ENCODE measurements at regions not wholly inside any gene's neighbourhood (a gene's known extent, or its start where the extent isn't known, plus 50 kb on each side); places are given as distances from the start of the nearest gene placed in this dataset.

GRCh38 chr2:201975434-201975833 is 58.2 kb upstream of the FZD7 start:
- no peak overlapping the region for H3K4me3 ChIP-seq (ENCODE audit: control insufficient read depth in 2 of 3, extremely low read depth in 1 of 3, insufficient read depth in 2 of 3, low read depth in 1 of 3, low read length in 3 of 3)
- no peaks in the 10 kb centered on the region for H3K9me3 ChIP-seq (ENCODE audit: control insufficient read depth, low read depth, low read length)
- no peak overlapping the region for H3K27ac ChIP-seq (ENCODE audit: control insufficient read depth, insufficient read depth, low read length)
- no peaks in the 10 kb centered on the region for H3K79me2 ChIP-seq (ENCODE audit: control insufficient read depth, insufficient read depth, low read length)
- no peaks in the 10 kb centered on the region for H4K20me1 ChIP-seq (ENCODE audit: control insufficient read depth, extremely low read depth, insufficient read depth, low read length)
- H3K36me3 ChIP-seq (ENCODE audit: control insufficient read depth in 2 of 2, extremely low read depth in 1 of 2, insufficient read depth in 2 of 2, low read length in 2 of 2), result no peaks in the 10 kb centered on the region
- H2AFZ ChIP-seq (ENCODE audit: control insufficient read depth, low read length), result no peak overlapping the region
- FAIRE-seq (no peak), DNase-seq (ENCODE audit: low read depth, low spot score) (no peak)
- H3K9ac ChIP-seq (ENCODE audit: control insufficient read depth, extremely low read depth, insufficient read depth, low read length), result no peak overlapping the region
- no peaks in the 10 kb centered on the region for H3K27me3 ChIP-seq (ENCODE audit: control insufficient read depth, extremely low read depth, insufficient read depth, low read length)
- no peak for TF ChIP-seq CTCF (optimal IDR thresholded peaks at IDR 0.05 in 1 of 3, IDR thresholded peaks at IDR 0.05 in 1 of 3, conservative IDR thresholded peaks at IDR 0.05 in 1 of 3; ENCODE audit: extremely low read depth in 1 of 3, insufficient read depth in 2 of 3, low read length in 3 of 3)
- no peak for TF ChIP-seq EZH2 (IDR thresholded peaks at IDR 0.05; ENCODE audit: low read length)
- H3K9me1 ChIP-seq (ENCODE audit: control insufficient read depth, extremely low read depth, insufficient read depth, low read length), result no peaks in the 10 kb centered on the region
- H3K4me1 ChIP-seq (ENCODE audit: control insufficient read depth, extremely low read depth, insufficient read depth, low read length), result peaks cover 10% of the 10 kb centered on the region
- H3K4me2 ChIP-seq (ENCODE audit: control insufficient read depth, extremely low read depth, insufficient read depth, low read depth, low read length), result no peak overlapping the region
- dilution Hi-C loops (cut with MboI; ENCODE audit: extremely low pct_ligation_motif_present, low sequenced_read_pairs), result no loop called here

DNA sequence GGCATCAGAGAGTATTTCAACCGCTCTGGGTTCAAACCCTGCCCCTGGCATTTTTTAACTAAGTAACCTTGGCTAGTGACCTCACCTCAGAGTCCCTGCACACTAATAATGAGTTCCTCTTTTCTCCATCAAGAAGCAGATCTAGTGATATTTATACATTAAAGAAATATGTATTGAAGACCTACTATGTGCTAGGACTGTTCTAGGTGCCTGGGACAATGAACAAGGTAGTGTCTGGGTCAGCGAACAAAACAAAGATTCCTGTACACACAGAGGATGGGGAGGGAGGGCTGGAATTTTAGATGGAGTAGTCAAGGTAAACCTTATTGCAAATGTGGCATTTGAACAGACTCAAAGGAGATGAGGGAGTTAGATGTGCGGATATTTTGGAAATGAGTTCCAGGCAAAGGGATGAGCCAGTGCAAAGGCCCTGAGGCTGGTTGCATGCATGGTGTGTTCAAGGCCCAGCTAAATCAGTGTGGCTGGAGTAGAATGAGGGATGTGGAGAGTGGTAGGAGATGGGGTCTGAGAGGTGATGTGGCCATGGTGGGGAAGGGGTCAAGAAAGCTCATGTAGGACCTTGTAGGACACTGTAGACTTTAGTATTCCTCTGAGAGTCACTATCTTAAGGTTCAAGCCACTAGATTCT is 57.6 kb upstream of the FZD7 start:
- Histone ChIP-seq H4K20me1 (ENCODE audit: control insufficient read depth, extremely low read depth, insufficient read depth, low read length) (no peaks in the 10 kb centered on the region), H3K27ac (ENCODE audit: control insufficient read depth, insufficient read depth, low read length) (no peak overlapping the region), H3K9me3 (ENCODE audit: control insufficient read depth, low read depth, low read length) (no peaks in the 10 kb centered on the region), H3K4me2 (ENCODE audit: control insufficient read depth, extremely low read depth, insufficient read depth, low read depth, low read length) (no peak overlapping the region), H3K4me3 (ENCODE audit: control insufficient read depth in 2 of 3, extremely low read depth in 1 of 3, insufficient read depth in 2 of 3, low read depth in 1 of 3, low read length in 3 of 3) (no peak overlapping the region), H3K4me1 (ENCODE audit: control insufficient read depth, extremely low read depth, insufficient read depth, low read length) (peaks cover 10% of the 10 kb centered on the region), H3K9me1 (ENCODE audit: control insufficient read depth, extremely low read depth, insufficient read depth, low read length) (no peaks in the 10 kb centered on the region), H2AFZ (ENCODE audit: control insufficient read depth, low read length) (no peak overlapping the region), H3K79me2 (ENCODE audit: control insufficient read depth, insufficient read depth, low read length) (no peaks in the 10 kb centered on the region), H3K9ac (ENCODE audit: control insufficient read depth, extremely low read depth, insufficient read depth, low read length) (no peak overlapping the region), H3K36me3 (ENCODE audit: control insufficient read depth in 2 of 2, extremely low read depth in 1 of 2, insufficient read depth in 2 of 2, low read length in 2 of 2) (no peaks in the 10 kb centered on the region), H3K27me3 (ENCODE audit: control insufficient read depth, extremely low read depth, insufficient read depth, low read length) (no peaks in the 10 kb centered on the region)
- TF ChIP-seq EZH2 (IDR thresholded peaks at IDR 0.05; ENCODE audit: low read length) (no peak), CTCF (optimal IDR thresholded peaks at IDR 0.05 in 1 of 3, IDR thresholded peaks at IDR 0.05 in 1 of 3, conservative IDR thresholded peaks at IDR 0.05 in 1 of 3; ENCODE audit: extremely low read depth in 1 of 3, insufficient read depth in 2 of 3, low read length in 3 of 3) (no peak)
- DNase-seq (ENCODE audit: low read depth, low spot score), result no peak
- FAIRE-seq, result no peak
- dilution Hi-C loops (cut with MboI; ENCODE audit: extremely low pct_ligation_motif_present, low sequenced_read_pairs), result no loop called here
